BE2C (cell line): ENCODE measurements at regions not wholly inside any gene's neighbourhood (a gene's known extent, or its start where the extent isn't known, plus 50 kb on each side); places are given as distances from the start of the nearest gene placed in this dataset.

ENCODE experiments used
- DNase-seq: peaks from one replicate; pipeline ENCODE4 v3.0.0-alpha.2; 2020
- H3K27me3 ChIP-seq: fragments of 250-450 bp; sonication (Bioruptor Pico); 2 replicates; pipeline ENCODE4 v1.5.1; 2020; ENCODE audit warnings: mild to moderate bottlenecking
- H3K36me3 ChIP-seq: fragments of 250-450 bp; sonication (Bioruptor Pico); 2 replicates; pipeline ENCODE4 v1.5.1; 2020; ENCODE audit warnings: mild to moderate bottlenecking
- H3K4me1 ChIP-seq: fragments of 250-450 bp; sonication (Bioruptor Pico); 2 replicates; pipeline ENCODE4 v1.5.1; 2020
- H3K4me3 ChIP-seq: 2 replicates; pipeline ENCODE4 v1.5.1; 2011; ENCODE audit warnings: low read depth, low read length
- H3K9me3 ChIP-seq: fragments of 250-450 bp; sonication (Bioruptor Pico); 2 replicates; pipeline ENCODE4 v1.5.1; 2020
- CTCF ChIP-seq: IDR thresholded peaks from 2 replicates; pipeline ENCODE4 v1.5.1; 2012; ENCODE audit warnings: mild to moderate bottlenecking, low read depth, low read length

- Histone ChIP-seq H3K4me3 (no peak overlapping the region), H3K4me1 (no peaks in the 10 kb centered on the region), H3K36me3 (no peaks in the 10 kb centered on the region), H3K9me3 (no peaks in the 10 kb centered on the region), H3K27me3 (no peaks in the 10 kb centered on the region)
- TF ChIP-seq CTCF = no peak
- DNase-seq = no peak
Measured at GRCh38 chr2:146651361-146651760, 1193.5 kb upstream of the ACVR2A start.

DNA sequence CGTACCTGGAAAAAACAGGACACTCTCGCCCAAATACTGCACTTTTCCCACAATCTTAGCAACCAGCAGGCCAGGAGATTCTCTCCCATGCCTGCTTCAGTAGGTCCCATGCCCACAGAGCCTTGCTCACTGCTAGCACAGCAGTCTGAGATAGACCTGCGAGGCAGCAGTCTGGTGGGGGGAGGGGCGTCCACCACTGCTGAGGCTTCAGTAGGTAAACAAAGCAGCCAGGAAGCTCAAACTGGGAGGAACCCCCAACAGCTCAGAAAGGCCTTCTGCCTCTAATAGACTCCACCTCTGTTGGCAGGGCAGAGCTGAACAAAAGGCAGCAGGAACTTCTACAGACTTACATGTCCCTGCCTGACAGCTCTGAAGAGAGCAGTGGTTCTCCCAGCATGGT is 1202.8 kb upstream of the ACVR2A start:
- Histone ChIP-seq H3K4me1 (no peaks in the 10 kb centered on the region), H3K36me3 (no peaks in the 10 kb centered on the region), H3K9me3 (no peaks in the 10 kb centered on the region), H3K4me3 (no peak overlapping the region), H3K27me3 (no peaks in the 10 kb centered on the region)
- no peak for DNase-seq
- TF ChIP-seq CTCF = no peak

DNA sequence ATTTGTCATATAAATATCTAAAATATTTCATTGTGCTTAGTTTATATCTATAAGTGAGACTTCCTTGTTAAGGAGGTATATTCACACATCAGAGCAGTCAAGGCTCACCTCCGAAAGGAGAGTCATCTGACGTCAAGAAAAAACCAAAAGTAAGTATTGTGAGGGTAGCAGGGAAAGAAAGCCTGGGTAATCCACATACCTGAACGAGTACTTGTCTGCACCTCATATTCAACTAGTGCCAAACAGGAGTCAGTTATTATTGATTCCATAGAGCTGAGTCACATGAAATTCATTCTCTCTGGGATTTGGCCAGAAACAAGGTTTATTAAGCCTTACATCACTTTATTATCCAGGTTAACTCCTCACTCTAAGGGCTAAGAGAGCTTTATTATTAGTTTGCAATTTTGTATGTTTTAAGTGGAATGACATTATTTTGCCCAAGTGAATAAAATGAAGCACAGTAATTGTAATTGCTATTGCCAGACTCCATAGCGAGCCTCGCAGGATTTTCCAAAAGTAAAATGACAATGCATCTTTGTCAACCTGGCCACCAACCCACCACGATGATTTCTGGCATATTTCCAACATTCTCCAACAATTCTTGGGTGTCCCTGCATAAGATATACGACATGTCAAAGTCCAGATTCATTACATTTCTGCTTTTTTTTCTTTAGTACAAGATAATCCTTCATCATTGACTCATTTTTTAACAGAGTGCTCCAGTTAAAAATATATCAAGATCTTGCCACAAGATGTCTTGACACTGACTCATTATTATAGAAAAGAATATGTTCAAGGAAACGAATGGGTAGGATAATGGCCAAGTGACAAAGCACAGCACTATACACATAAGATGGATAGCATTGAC is 1210.4 kb upstream of the ACVR2A start:
- H3K27me3 ChIP-seq = no peaks in the 10 kb centered on the region
- no peak overlapping the region for H3K4me3 ChIP-seq
- H3K36me3 ChIP-seq = no peaks in the 10 kb centered on the region
- DNase-seq = no peak
- no peaks in the 10 kb centered on the region for H3K9me3 ChIP-seq
- no peak for TF ChIP-seq CTCF
- H3K4me1 ChIP-seq = no peaks in the 10 kb centered on the region

- no peaks in the 10 kb centered on the region for H3K4me1 ChIP-seq
- no peaks in the 10 kb centered on the region for H3K27me3 ChIP-seq
- no peaks in the 10 kb centered on the region for H3K36me3 ChIP-seq
- DNase-seq = no peak
- TF ChIP-seq CTCF = no peak
- H3K9me3 ChIP-seq = no peaks in the 10 kb centered on the region
- H3K4me3 ChIP-seq = no peak overlapping the region
Measured at GRCh38 chr2:146633159-146633558, 1211.7 kb upstream of the ACVR2A start.

GRCh38 chr2:146632707-146633106 is 1212.1 kb upstream of the ACVR2A start:
- Histone ChIP-seq H3K27me3 (no peaks in the 10 kb centered on the region), H3K4me3 (no peak overlapping the region), H3K36me3 (no peaks in the 10 kb centered on the region), H3K4me1 (no peaks in the 10 kb centered on the region), H3K9me3 (no peaks in the 10 kb centered on the region)
- DNase-seq = no peak
- TF ChIP-seq CTCF = no peak

DNA sequence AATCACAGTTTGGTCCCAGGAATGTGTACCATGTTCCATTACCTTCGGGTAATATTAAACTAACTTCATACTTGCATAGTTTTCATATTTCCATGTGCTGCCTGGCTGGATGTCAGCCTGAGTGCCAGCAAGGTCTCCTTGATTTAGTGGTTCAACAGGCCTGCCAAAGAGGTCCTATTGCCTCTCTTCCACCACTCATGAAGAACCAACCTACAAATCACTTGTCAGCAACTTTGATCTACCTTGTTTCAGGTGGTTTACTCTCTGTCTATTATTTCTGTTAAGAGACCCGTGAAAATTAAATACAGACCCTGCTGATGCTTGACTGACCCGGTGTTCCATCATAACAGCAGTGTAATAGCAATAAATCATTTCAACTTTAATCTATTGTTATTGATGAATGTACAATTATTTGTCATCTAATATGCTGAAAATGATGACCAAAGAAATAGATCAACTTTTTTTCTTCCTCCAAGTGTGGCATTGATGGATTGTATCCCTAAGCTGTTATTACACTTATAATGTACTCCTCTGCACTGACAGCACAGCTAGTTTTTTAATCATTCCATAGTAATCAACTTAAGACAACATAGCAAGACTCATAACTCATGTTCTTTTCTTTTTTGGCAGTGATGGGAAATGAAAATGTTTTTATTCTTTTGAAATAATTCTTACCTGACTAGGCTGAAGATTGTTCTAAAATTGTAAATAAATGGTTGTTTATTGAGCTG is 1220.2 kb upstream of the ACVR2A start:
- H3K4me3 ChIP-seq = no peak overlapping the region
- H3K27me3 ChIP-seq = no peaks in the 10 kb centered on the region
- no peaks in the 10 kb centered on the region for H3K36me3 ChIP-seq
- no peak for TF ChIP-seq CTCF
- H3K4me1 ChIP-seq = no peaks in the 10 kb centered on the region
- DNase-seq = no peak
- no peaks in the 10 kb centered on the region for H3K9me3 ChIP-seq
